ENCODE measurements at regions not wholly inside any gene's neighbourhood (a gene's known extent, or its start where the extent isn't known, plus 50 kb on each side); places are given as distances from the start of the nearest gene placed in this dataset.

- TF ChIP-seq CTCF (IDR thresholded peaks at IDR 0.05): no peak
- no peak for TF ChIP-seq EZH2 (IDR thresholded peaks at IDR 0.05; ENCODE audit: borderline replicate concordance, insufficient read depth, low read depth, low read length, poor library complexity, severe bottlenecking)
These were observed 131.0 kb upstream of the CXXC4 start for GRCh38 chr4:104625706-104626105.
